Chondrocyte (in vitro differentiated cells): ENCODE measurements at regions not wholly inside any gene's neighbourhood (a gene's known extent, or its start where the extent isn't known, plus 50 kb on each side); places are given as distances from the start of the nearest gene placed in this dataset.

ENCODE experiments used
- DNase-seq: peaks from one replicate; pipeline ENCODE4 v3.0.0; 2021; ENCODE audit warnings: mixed read lengths, low spot score
- H3K27ac Mint-ChIP-seq: one replicate; pipeline ENCODE4 v1.8.0; 2021; ENCODE audit warnings: mild to moderate bottlenecking, moderate library complexity, mixed read lengths; ENCODE audit not compliant: unreplicated experiment
- H3K27me3 Mint-ChIP-seq: 2 replicates; pipeline ENCODE4 v1.8.0; 2021; ENCODE audit warnings: low read depth, mixed read lengths
- H3K36me3 Mint-ChIP-seq: 2 replicates; pipeline ENCODE4 v1.8.0; 2021; ENCODE audit warnings: low read depth, mixed read lengths
- H3K4me1 Mint-ChIP-seq: 2 replicates; pipeline ENCODE4 v1.8.0; 2021; ENCODE audit warnings: low read depth, mild to moderate bottlenecking, mixed read lengths
- H3K4me3 Mint-ChIP-seq: one replicate; pipeline ENCODE4 v1.8.0; 2021; ENCODE audit warnings: mild to moderate bottlenecking, moderate library complexity, mixed read lengths; ENCODE audit not compliant: unreplicated experiment
- H3K9me3 Mint-ChIP-seq: 2 replicates; pipeline ENCODE4 v1.8.0; 2021; ENCODE audit warnings: low read depth, mixed read lengths
- TF ChIP-seq, protein P1 (sequence below): fragments of 200-600 bp; sonication (generic); IDR thresholded peaks from 2 replicates; pipeline ENCODE4 v1.5.0; 2021; ENCODE audit warnings: antibody characterized with exemption, mild to moderate bottlenecking, moderate library complexity

DNA sequence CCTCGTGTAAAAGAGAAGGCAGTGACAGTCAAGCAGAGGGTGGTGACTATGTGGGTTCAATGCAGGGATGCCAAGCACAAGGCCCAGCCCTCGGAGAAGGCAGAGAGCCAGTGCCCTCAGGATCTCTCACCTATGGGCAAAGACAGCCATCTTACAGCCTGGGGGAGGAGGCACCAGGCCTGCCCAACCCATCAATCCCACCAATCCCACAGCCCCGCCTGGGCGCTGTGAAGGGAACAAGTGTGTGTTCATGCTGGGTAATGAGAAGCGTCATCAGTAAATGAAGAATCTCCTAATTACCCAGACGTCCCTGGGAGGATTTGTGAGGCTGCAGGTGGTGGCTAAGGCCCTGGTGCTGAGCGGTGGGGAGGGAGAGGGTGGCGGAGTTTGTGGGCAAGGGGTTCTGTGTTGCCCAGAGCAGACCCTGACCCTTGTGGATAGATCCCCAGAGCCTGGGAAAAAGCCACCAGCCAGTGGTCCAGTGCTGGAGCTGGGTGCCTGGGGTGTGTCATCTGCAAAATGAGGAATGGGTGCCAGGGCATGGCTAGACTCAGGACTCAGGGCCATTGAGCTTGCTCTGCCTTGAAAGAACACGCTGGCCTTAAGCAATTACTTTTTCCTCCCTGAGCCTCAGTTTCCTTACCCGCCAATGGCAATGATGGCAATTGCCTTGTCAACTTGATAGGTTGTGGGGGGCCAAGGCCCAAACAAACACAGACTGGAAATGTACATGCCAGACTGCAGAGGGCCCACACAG, 128.1 kb upstream of the UNC5B start:
- H3K36me3 Mint-ChIP-seq, result no peaks in the 10 kb centered on the region
- no peaks in the 10 kb centered on the region for H3K9me3 Mint-ChIP-seq
- no peak overlapping the region for H3K27ac Mint-ChIP-seq
- no peak for DNase-seq
- H3K4me1 Mint-ChIP-seq, result no peaks in the 10 kb centered on the region
- H3K4me3 Mint-ChIP-seq, result no peak overlapping the region
- TF ChIP-seq, protein P1, sequence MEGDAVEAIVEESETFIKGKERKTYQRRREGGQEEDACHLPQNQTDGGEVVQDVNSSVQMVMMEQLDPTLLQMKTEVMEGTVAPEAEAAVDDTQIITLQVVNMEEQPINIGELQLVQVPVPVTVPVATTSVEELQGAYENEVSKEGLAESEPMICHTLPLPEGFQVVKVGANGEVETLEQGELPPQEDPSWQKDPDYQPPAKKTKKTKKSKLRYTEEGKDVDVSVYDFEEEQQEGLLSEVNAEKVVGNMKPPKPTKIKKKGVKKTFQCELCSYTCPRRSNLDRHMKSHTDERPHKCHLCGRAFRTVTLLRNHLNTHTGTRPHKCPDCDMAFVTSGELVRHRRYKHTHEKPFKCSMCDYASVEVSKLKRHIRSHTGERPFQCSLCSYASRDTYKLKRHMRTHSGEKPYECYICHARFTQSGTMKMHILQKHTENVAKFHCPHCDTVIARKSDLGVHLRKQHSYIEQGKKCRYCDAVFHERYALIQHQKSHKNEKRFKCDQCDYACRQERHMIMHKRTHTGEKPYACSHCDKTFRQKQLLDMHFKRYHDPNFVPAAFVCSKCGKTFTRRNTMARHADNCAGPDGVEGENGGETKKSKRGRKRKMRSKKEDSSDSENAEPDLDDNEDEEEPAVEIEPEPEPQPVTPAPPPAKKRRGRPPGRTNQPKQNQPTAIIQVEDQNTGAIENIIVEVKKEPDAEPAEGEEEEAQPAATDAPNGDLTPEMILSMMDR, result no peak
- peaks cover 6% of the 10 kb centered on the region for H3K27me3 Mint-ChIP-seq

DNA sequence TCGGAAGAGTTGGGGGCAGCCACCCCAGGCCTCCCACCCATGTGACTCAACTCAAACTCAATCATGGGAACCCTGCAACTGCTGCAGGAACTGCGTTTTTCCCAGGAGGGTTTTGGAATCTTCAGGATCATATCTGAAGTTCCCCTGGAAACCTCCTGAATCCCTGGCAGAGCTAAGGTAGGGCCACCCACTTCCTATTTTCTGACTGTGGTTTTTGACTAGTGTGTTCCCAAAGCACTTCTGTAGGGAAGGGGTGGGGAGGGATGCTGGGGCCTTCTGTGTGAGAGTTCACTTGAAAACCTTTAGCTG, 127.6 kb upstream of the UNC5B start:
- no peaks in the 10 kb centered on the region for H3K4me1 Mint-ChIP-seq
- H3K27ac Mint-ChIP-seq, result no peak overlapping the region
- TF ChIP-seq, protein P1, result no peak
- H3K4me3 Mint-ChIP-seq, result no peak overlapping the region
- no peaks in the 10 kb centered on the region for H3K9me3 Mint-ChIP-seq
- H3K27me3 Mint-ChIP-seq, result peaks cover 5% of the 10 kb centered on the region
- no peak for DNase-seq
- H3K36me3 Mint-ChIP-seq, result no peaks in the 10 kb centered on the region

DNA sequence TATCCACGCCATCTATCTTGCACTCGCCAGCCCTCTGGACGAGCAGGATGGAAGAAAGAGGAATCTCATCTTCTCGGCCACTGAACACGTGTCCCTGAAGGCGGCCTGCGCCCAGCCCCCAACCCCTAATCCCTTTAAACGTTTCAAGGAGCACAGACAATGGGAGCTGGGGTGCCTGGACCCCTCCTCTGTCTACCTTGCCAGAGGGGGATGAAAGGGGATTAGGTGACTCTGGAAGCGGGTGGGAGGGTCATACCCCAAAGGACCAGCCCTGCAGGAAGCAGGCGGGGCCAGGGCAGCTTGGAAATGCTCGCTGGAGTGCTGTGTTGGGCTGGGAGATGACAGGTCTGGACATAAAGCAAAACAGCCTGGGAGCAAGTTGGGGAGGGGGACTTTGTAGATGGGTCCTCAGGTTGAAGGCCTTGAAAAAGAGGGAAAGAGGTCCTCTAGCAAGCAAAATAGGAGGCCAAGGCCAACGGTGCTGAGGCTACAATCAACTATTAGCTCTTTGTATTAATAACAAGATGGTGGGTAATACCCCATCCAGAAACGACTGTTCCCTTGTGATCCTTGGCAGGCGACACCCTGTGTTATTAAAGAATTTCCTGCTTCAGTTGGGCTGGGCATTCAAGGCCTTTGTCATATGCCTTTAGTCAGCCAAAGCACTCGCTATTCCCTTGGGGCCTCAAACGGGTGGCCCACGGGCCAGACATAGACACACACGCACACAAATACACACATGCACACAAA, 126.5 kb upstream of the UNC5B start:
- Mint-ChIP-seq H3K27me3 (peaks cover 8% of the 10 kb centered on the region), H3K4me3 (no peak overlapping the region), H3K4me1 (no peaks in the 10 kb centered on the region), H3K36me3 (no peaks in the 10 kb centered on the region), H3K27ac (no peak overlapping the region), H3K9me3 (no peaks in the 10 kb centered on the region)
- TF ChIP-seq, protein P1, result no peak
- no peak for DNase-seq

DNA sequence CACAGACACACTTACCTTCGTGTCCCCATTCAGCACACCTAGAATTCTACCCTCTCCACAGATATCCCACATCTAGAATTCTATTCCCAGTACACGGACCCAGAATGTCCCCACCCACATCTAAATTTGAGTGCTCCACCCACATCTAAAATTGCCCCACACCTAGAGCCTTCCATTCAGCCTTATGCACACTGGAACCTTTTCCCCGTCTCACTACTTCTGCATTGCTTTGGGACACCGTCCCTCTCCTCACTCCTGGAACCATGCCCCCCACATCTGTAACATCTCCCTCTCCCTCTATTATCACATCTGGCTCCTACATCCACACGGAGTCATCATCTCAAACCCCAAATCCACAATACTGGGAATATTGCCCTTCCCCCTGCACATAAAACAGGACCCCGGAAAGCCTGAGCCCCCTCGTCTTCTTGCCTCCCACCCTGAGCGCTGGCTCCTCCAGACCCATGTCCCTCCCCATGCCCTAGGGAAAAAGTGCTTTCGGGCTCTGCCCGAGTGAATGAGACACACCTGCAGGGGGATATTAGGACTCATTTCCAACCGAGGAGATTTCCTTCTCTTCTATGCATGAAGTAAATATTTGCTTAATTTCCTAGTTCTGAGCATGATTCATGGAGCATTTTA, 125.8 kb upstream of the UNC5B start:
- DNase-seq, result no peak
- TF ChIP-seq, protein P1, result no peak
- Mint-ChIP-seq H3K4me3 (no peak overlapping the region), H3K27ac (no peak overlapping the region), H3K27me3 (peaks cover 10% of the 10 kb centered on the region), H3K36me3 (no peaks in the 10 kb centered on the region), H3K9me3 (no peaks in the 10 kb centered on the region), H3K4me1 (no peaks in the 10 kb centered on the region)

DNA sequence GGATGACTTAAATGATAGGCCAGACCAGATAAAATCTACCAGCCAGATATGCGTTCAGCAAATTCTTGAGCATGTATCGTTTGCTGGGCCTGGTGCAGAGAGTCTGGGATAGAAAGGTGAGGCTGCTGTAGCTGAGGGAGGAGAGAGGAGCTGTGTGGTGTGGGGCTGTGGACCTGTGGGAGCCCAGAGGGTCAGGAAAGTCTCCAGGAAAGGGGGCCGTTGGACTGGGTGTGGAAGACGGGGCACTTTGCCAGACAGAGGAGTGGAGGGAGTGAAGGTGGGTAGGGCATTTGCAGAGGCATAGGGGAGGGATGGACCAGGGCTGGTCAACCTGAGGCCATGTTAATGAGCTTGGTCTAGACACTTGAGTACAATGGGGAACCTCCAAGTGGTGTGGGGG, 124.7 kb upstream of the UNC5B start:
- H3K9me3 Mint-ChIP-seq, result no peaks in the 10 kb centered on the region
- TF ChIP-seq, protein P1, result no peak
- no peak for DNase-seq
- peaks cover 4% of the 10 kb centered on the region for H3K4me1 Mint-ChIP-seq
- peaks cover 10% of the 10 kb centered on the region for H3K27me3 Mint-ChIP-seq
- H3K27ac Mint-ChIP-seq, result no peak overlapping the region
- no peak overlapping the region for H3K4me3 Mint-ChIP-seq
- H3K36me3 Mint-ChIP-seq, result no peaks in the 10 kb centered on the region
